ENCODE measurements at regions not wholly inside any gene's neighbourhood (a gene's known extent, or its start where the extent isn't known, plus 50 kb on each side); places are given as distances from the start of the nearest gene placed in this dataset.

DNA sequence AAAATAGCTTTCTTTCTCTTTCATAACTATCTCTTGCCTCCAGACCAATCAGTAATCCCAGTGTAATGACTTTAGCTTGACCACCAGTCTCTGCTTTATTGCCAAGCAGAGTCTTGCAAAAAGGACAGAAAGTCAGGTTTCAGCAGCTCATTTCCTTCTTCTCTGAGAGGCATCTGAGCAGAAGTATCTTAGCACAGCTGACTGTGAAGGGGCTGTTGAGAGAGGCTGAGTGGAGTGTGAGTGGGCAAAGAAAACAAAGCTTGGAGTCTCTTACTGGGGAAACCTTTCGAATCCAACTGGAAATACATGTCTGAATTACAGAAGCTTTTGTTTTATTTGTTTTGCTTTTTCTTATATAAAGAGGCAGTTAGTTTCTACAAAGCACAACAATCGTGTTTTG, 170.3 kb upstream of the IGFBP7 start:
- Histone ChIP-seq H3K4me1 (ENCODE audit: insufficient read depth, low read length) (no peaks in the 10 kb centered on the region), H3K36me3 (ENCODE audit: insufficient read depth, low read length) (no peaks in the 10 kb centered on the region), H3K9ac (ENCODE audit: low read depth, low read length) (no peak overlapping the region), H3K9me3 (ENCODE audit: control insufficient read depth, insufficient read depth, low read length) (no peaks in the 10 kb centered on the region)

DNA sequence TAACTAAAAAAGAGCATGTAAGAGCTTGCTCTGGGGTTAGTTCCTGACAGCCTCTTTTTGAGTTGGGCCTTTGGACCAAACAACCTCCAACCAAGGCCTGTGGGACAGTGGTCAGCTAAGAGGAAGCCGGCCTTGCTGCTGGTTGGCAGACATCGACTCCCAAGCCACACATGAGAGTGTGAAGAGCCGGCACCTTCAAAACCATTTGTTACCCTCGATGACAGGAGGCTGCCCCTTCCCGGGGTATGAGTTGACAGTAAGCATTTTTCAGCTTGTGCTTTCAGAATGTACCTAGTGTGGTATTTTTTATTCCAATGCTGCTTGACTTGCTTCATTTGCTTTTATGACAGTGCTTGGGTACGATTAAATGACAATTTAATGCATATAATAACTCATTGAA, 168.6 kb upstream of the IGFBP7 start:
- H3K36me3 ChIP-seq (ENCODE audit: insufficient read depth, low read length) = no peaks in the 10 kb centered on the region
- H3K9me3 ChIP-seq (ENCODE audit: control insufficient read depth, insufficient read depth, low read length) = no peaks in the 10 kb centered on the region
- no peaks in the 10 kb centered on the region for H3K4me1 ChIP-seq (ENCODE audit: insufficient read depth, low read length)
- H3K9ac ChIP-seq (ENCODE audit: low read depth, low read length) = no peak overlapping the region

DNA sequence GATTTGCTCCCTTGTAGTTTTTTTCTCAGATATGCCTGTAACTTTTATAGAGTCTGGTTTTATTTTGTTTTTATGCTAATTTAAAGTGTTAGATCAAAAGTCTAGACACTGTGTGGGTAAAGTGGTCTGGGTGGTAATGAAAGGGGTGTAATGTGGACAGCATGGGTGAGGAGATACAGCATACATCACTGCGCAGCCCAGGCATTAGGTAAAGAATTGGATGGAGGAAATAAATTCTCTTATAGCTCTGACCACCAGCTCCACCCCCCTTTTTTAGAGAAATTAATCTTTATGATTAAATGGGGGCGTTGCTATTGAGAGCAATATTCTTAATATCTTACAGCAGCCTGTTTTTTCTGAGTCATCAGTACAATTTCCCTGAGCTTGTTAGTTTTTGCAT, 163.9 kb upstream of the IGFBP7 start:
- Histone ChIP-seq H3K9ac (ENCODE audit: low read depth, low read length) (no peak overlapping the region), H3K4me1 (ENCODE audit: insufficient read depth, low read length) (no peaks in the 10 kb centered on the region), H3K9me3 (ENCODE audit: control insufficient read depth, insufficient read depth, low read length) (no peaks in the 10 kb centered on the region), H3K36me3 (ENCODE audit: insufficient read depth, low read length) (no peaks in the 10 kb centered on the region)

DNA sequence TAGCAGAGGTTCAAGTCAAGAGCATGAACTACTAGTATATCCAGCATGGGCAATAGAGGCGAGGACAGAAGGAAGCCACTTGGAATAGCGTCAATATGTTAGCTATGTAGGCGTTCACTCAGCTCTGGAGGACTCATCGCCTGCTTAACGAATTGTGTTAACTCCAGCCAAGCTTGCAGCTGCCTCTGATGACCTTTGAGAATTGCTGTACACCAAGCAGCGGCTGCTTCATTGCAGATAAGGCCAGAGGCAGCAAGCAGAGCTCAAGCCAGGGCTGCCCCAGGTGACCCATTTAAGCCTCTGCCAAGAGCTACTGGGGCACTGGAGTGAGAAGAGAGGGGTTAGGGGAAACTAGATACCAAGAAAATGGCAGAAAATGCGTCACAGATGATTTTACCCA, 160.2 kb upstream of the IGFBP7 start:
- Histone ChIP-seq H3K4me1 (ENCODE audit: insufficient read depth, low read length) (peaks cover 5% of the 10 kb centered on the region; the same call in 1 of the 2 replicates), H3K9ac (ENCODE audit: low read depth, low read length) (no peak overlapping the region), H3K9me3 (ENCODE audit: control insufficient read depth, insufficient read depth, low read length) (no peaks in the 10 kb centered on the region), H3K36me3 (ENCODE audit: insufficient read depth, low read length) (no peaks in the 10 kb centered on the region)

DNA sequence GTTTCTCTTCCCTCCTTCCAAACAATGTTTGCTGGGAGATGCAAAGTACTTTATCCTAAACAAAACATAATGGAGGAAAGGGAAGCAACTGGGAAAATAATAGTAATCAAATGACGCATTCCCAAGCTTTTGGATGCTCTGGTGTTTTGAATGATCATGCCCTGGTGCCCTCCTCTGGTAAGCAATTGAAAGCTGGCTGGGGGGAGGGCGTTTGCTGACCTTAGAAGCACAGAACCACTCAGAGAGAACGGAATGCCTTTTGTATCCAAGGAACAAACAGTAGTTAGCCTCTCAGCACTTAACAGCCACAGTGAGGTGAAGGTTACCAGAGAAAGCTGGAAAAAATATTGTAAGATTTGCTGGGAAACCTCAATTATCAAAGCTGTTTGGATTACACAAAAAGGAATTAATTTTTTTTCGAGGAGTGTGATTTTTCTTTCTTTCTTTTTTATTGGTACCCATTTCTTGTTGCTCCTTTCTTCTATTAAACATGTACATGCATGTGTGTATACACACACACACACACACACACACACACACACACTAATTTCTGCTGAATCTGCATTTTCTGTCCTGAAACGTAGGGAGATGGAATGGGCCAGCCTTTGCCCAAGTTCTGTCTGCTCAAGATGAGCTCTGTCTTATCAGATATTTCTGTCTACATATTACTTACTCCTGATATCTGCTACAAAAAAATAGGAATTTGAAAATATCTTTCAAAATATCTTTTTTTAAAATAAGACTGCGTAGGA, 155.8 kb upstream of the IGFBP7 start:
- Histone ChIP-seq H3K4me1 (ENCODE audit: insufficient read depth, low read length) (peaks cover 5% of the 10 kb centered on the region; the same call in 1 of the 2 replicates), H3K9ac (ENCODE audit: low read depth, low read length) (no peak overlapping the region), H3K9me3 (ENCODE audit: control insufficient read depth, insufficient read depth, low read length) (no peaks in the 10 kb centered on the region; the same call in 1 of the 2 replicates), H3K36me3 (ENCODE audit: insufficient read depth, low read length) (no peaks in the 10 kb centered on the region)

DNA sequence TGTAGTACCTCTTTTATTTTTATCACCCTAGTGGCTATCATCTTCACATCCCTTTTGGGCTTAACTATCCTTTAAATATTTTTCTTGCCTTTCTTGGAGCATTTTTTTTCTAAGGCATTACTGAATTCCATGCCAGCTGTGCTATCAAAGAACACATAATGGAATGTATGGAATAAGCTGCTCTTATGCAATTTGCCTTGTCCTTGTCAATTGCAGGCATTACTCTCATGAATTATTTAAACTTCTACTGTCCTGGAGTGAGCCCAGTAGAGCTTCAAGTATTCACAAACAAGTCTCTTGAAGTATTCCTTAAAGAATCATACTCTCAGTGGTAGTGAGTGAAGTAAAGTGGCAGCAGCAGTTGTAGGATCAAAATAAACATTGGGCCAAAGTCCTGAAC, 144.6 kb upstream of the IGFBP7 start:
- Histone ChIP-seq H3K9ac (ENCODE audit: low read depth, low read length) (no peak overlapping the region), H3K4me1 (ENCODE audit: insufficient read depth, low read length) (peaks cover 8% of the 10 kb centered on the region), H3K36me3 (ENCODE audit: insufficient read depth, low read length) (no peaks in the 10 kb centered on the region), H3K9me3 (ENCODE audit: control insufficient read depth, insufficient read depth, low read length) (no peaks in the 10 kb centered on the region)

DNA sequence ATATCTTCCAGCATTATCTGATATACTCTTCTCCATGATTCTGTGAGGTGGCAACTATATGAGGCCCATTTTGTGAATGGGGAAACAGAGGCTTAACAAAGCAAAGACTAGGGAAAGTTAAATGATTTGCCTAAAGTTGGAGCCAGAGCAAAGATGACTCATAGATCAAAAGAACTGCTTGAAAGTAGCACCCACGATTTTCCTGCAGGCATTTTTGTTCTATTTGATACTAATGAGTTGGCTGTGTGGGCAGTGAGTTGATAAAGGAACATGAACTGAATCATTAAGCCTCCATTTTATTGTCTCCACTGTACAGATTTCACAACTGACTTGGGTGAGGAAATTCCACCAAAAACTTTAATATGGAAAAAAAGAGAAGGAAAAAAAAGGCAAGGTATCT, 138.9 kb upstream of the IGFBP7 start:
- peaks cover 6% of the 10 kb centered on the region for H3K4me1 ChIP-seq (ENCODE audit: insufficient read depth, low read length)
- no peak overlapping the region for H3K9ac ChIP-seq (ENCODE audit: low read depth, low read length)
- no peaks in the 10 kb centered on the region for H3K9me3 ChIP-seq (ENCODE audit: control insufficient read depth, insufficient read depth, low read length)
- no peaks in the 10 kb centered on the region for H3K36me3 ChIP-seq (ENCODE audit: insufficient read depth, low read length)

DNA sequence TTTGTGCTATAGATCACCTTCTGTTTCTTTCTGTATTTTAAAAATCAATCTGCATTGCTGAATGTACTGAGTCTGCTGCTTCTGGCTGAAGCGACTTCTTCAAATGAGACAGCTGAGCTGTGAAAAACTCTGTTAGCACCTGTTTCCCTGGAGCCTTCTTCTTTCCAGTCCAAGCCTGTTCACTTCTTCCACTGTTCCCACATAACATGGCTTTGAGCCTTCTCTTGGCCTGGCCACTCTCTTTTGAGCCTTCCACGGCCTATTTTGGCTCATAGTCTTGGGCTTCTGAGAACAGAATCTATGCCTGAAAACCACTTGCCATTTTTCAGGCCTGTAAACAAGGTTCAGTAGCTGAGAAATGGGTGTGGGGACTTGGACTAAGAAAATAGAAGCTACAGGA, 132.9 kb upstream of the IGFBP7 start:
- Histone ChIP-seq H3K4me1 (ENCODE audit: insufficient read depth, low read length) (0 out of 2 replicates have a peak, but pooled peaks cover 3% of the 10 kb centered on the region), H3K9me3 (ENCODE audit: control insufficient read depth, insufficient read depth, low read length) (no peaks in the 10 kb centered on the region), H3K36me3 (ENCODE audit: insufficient read depth, low read length) (no peaks in the 10 kb centered on the region), H3K9ac (ENCODE audit: low read depth, low read length) (no peak overlapping the region)

DNA sequence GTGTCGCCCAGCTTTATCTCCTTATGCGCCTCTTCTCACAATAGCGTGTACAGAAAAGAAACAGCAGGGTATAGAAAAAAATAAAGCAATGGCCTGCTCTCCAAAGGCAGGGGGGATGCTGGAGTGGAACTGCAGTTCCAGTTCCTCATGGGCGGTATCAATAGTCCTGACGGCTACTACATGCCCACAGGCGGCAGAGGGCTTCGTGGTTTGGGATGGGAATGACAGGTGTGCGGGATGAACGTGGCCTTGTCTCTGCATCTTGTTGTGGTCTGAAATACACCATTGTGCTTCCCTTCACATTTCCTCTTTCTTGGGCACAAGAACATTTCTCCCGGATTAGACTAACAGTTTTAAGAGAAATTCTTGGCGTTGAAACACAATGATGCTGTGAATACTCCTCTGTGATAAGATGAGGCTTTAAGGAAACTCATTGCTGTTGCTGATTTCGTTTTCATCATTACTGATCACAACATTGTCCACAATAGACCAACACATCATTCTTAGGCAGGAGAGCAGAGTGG, 124.1 kb upstream of the IGFBP7 start:
- Histone ChIP-seq H3K36me3 (ENCODE audit: insufficient read depth, low read length) (no peaks in the 10 kb centered on the region), H3K9ac (ENCODE audit: low read depth, low read length) (no peak overlapping the region), H3K4me1 (ENCODE audit: insufficient read depth, low read length) (no peaks in the 10 kb centered on the region), H3K9me3 (ENCODE audit: control insufficient read depth, insufficient read depth, low read length) (no peaks in the 10 kb centered on the region)

DNA sequence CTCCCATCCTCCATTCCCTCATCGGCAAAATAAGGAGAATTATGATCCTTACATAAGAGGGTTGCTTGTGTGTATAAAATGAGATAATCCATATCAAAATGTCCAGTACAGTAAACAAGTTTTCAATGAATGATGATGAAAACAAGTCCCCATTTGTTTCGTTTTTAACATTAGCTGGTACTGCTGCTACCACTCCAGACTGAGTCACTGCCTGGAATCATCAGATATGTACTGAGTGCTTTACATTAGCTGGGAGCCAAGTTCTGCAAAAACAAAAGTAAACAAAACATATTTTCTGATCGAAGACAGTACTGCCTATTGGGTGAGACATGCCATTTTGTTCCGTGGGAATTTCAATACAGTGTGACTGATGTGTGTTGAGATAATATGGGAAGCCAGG, 123.2 kb upstream of the IGFBP7 start:
- Histone ChIP-seq H3K9ac (ENCODE audit: low read depth, low read length) (no peak overlapping the region), H3K36me3 (ENCODE audit: insufficient read depth, low read length) (no peaks in the 10 kb centered on the region), H3K9me3 (ENCODE audit: control insufficient read depth, insufficient read depth, low read length) (no peaks in the 10 kb centered on the region), H3K4me1 (ENCODE audit: insufficient read depth, low read length) (no peaks in the 10 kb centered on the region)

DNA sequence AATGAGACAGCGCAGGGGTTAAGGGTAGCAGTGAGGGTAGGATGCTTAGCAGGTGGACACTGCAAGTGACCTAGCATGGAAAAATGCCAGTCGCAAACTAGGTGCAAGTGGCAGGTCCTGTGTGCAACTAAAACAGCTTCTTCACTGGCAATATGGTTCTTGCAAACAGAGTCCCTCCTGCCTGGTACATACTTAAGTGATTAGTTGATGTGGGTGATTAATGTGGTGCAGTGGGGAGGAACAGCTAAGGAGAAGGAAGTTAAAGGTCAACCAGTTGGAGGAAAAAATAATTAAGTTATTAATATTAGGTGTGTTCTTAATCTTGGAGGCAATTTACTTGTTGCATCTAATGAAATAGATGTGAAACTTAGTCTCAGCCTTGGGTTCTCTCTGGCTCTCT, 121.6 kb upstream of the IGFBP7 start:
- no peaks in the 10 kb centered on the region for H3K36me3 ChIP-seq (ENCODE audit: insufficient read depth, low read length)
- H3K9me3 ChIP-seq (ENCODE audit: control insufficient read depth, insufficient read depth, low read length) = no peaks in the 10 kb centered on the region
- H3K4me1 ChIP-seq (ENCODE audit: insufficient read depth, low read length) = no peaks in the 10 kb centered on the region
- H3K9ac ChIP-seq (ENCODE audit: low read depth, low read length) = no peak overlapping the region

DNA sequence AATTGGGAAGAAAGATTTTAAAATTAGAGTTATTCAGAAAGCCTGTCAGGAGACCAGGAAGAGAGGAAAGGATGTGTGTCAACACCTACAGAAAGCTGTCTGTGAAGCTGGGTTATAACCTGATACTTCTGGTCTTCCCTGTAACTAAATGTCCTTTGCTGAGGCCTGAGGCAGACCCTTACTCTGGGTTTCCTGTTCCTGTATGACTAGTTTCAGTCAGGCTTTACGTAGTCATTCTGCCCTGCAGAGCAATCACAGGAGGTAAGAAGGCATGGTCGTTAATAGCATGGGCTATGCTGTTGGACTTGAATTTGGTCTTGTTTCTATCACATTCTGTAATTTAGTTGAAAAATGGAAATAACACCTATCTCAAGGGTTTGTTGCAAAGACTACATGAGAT, 110.5 kb upstream of the IGFBP7 start:
- no peak overlapping the region for H3K9ac ChIP-seq (ENCODE audit: low read depth, low read length)
- H3K36me3 ChIP-seq (ENCODE audit: insufficient read depth, low read length) = no peaks in the 10 kb centered on the region
- H3K4me1 ChIP-seq (ENCODE audit: insufficient read depth, low read length) = 0 out of 2 replicates have a peak, but pooled peaks cover 7% of the 10 kb centered on the region
- no peaks in the 10 kb centered on the region for H3K9me3 ChIP-seq (ENCODE audit: control insufficient read depth, insufficient read depth, low read length)

DNA sequence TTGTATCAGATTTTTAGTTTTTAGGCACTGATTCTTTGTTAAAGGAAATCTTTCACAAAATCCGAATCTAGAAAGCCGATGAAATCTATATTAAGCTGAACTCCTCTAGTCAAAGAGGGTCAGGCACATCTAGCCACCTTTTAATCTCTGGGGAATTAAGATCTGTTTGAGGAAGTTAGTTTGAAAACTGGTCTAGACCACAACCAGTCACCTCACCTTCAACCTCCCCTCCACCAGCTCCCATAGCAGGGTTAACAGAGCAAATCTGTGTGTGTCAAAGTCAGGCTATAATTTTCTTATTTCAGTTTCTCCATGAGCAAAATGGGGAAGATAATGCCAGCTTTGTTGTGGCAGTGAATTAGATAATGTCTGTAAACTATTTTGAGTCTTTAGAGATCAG, 110.0 kb upstream of the IGFBP7 start:
- Histone ChIP-seq H3K4me1 (ENCODE audit: insufficient read depth, low read length) (0 out of 2 replicates have a peak, but pooled peaks cover 7% of the 10 kb centered on the region), H3K36me3 (ENCODE audit: insufficient read depth, low read length) (no peaks in the 10 kb centered on the region), H3K9ac (ENCODE audit: low read depth, low read length) (no peak overlapping the region), H3K9me3 (ENCODE audit: control insufficient read depth, insufficient read depth, low read length) (no peaks in the 10 kb centered on the region)

DNA sequence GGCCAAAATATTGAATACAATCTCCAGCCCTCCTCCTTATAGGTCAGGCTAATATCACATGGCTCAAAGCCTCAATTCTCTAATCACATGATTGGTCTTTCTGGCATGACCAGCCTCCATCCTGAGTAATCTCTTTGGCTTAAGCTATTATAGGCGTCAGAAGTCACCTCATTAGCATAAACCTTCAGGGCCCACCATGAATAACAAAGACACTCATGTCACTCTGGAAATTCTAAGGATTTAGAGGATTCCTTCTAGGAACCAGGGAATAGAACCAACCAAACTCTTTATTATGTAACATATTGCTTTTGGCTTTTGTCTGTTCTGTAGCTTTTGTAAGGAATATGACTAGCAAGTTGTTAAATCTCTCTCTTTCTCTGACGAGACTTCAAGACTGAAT, 109.2 kb upstream of the IGFBP7 start:
- Histone ChIP-seq H3K4me1 (ENCODE audit: insufficient read depth, low read length) (0 out of 2 replicates have a peak, but pooled peaks cover 7% of the 10 kb centered on the region), H3K9ac (ENCODE audit: low read depth, low read length) (no peak overlapping the region), H3K9me3 (ENCODE audit: control insufficient read depth, insufficient read depth, low read length) (no peaks in the 10 kb centered on the region), H3K36me3 (ENCODE audit: insufficient read depth, low read length) (no peaks in the 10 kb centered on the region)

DNA sequence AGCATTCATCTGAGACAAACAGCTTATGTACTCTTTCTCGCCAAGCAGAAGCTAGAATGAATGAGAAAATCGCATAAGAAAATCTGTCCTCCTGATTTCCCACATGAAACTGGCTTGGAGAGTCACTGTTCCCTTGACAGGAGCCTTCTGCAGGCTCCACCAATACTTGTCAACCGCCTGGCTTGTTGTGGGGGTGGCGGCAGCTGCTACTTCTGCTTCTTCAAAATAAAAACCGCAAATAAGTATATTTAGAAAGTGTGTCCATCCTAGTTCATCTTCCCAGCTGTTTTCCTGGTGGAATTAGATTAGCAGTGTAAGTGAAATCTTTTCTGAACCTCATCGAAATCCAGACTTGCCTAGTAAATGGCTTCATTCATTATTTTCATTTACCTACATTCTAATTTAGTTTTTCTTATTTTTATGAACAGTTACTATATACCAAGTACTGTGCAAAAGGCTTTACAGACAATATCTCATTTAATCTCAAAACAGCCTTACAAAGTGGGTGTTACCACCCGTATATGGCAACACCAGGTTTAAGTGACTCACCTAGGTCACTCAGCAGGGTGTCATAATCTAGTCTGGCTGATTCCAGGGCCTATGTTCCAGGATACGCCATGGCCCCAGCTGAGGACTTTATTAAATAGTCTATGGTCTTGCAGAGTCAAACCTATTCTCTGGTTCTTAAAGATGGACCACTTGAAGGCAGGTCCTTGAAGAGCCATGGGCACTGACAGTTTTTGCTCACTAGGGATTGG, 104.6 kb upstream of the IGFBP7 start:
- no peaks in the 10 kb centered on the region for H3K36me3 ChIP-seq (ENCODE audit: insufficient read depth, low read length)
- peaks cover 3% of the 10 kb centered on the region; the same call in 1 of the 2 replicates for H3K9me3 ChIP-seq (ENCODE audit: control insufficient read depth, insufficient read depth, low read length)
- H3K9ac ChIP-seq (ENCODE audit: low read depth, low read length) = no peak overlapping the region
- 0 out of 2 replicates have a peak, but pooled peaks cover 2% of the 10 kb centered on the region for H3K4me1 ChIP-seq (ENCODE audit: insufficient read depth, low read length)

Measured in ES-I3 (cell line).